PC-3 (cell line): ENCODE measurements at regions not wholly inside any gene's neighbourhood (a gene's known extent, or its start where the extent isn't known, plus 50 kb on each side); places are given as distances from the start of the nearest gene placed in this dataset.

ENCODE experiments used
- ATAC-seq: fragments of 200-7000 bp; cut with Tn5 transposase; 2 replicates; pipeline ENCODE4 v1.9.1; 2020; ENCODE audit warnings: mild to moderate bottlenecking, moderate library complexity
- BruUV-seq: library from RNA; stranded (reverse); fragments of 400-500 nt; replicated peaks from 2 replicates; lab custom pipeline; 2021; lab: Mats Ljungman, UMichigan
- CTCF ChIA-PET: fragments of 300-600 bp; sonication (Branson Sonifier 250); formaldehyde crosslinking; loops from one replicate; lab custom pipeline; 2022; ENCODE audit warnings: antibody characterized with exemption; lab: Charles Lee
- POLR2A ChIA-PET: fragments of 300-600 bp; sonication (Branson Sonifier 250); formaldehyde crosslinking; loops from one replicate; lab custom pipeline; 2022; ENCODE audit warnings: antibody characterized with exemption; ENCODE audit not compliant: unreplicated experiment; lab: Charles Lee
- DNase-seq: peaks from one replicate; pipeline ENCODE4 v3.0.0-alpha.2; 2015
- H2AFZ ChIP-seq: fragments of 300-600 bp; sonication (generic); 2 replicates; pipeline ENCODE4 v1.6.0; 2016; ENCODE audit warnings: antibody characterized with exemption, low read length
- H3F3A ChIP-seq: fragments of 300-600 bp; sonication (generic); one replicate; pipeline ENCODE4 v1.6.0; 2017; ENCODE audit warnings: antibody characterized with exemption, low read length, control low read depth, mild to moderate bottlenecking; ENCODE audit not compliant: unreplicated experiment
- H3K27ac ChIP-seq: fragments of 300-600 bp; sonication (generic); 2 replicates; pipeline ENCODE4 v1.5.1; 2016; ENCODE audit warnings: mild to moderate bottlenecking, low read length
- H3K27me3 ChIP-seq: fragments of 300-600 bp; sonication (generic); 2 replicates; pipeline ENCODE4 v1.6.1; 2016; ENCODE audit warnings: low read length, mixed read lengths
- H3K36me3 ChIP-seq: fragments of 300-600 bp; sonication (generic); 2 replicates; pipeline ENCODE4 v1.6.1; 2016; ENCODE audit warnings: low read depth, mixed run types, low read length, mixed read lengths
- H3K4me1 ChIP-seq: fragments of 300-600 bp; sonication (generic); 2 replicates; pipeline ENCODE4 v1.5.1; 2016; ENCODE audit warnings: low read length; ENCODE audit not compliant: insufficient read depth
- H3K4me2 ChIP-seq: fragments of 300-600 bp; sonication (generic); 2 replicates; pipeline ENCODE4 v1.6.0; 2016; ENCODE audit warnings: low read length
- H3K4me3 ChIP-seq: fragments of 300-600 bp; sonication (generic); 2 replicates; pipeline ENCODE4 v1.5.1; 2016; ENCODE audit warnings: mild to moderate bottlenecking, low read length, mixed read lengths
- H3K79me2 ChIP-seq: fragments of 300-600 bp; sonication (generic); 2 replicates; pipeline ENCODE4 v1.6.1; 2017; ENCODE audit warnings: low read length, mixed read lengths
- H3K9ac ChIP-seq: fragments of 300-600 bp; sonication (generic); 2 replicates; pipeline ENCODE4 v1.6.0; 2016; ENCODE audit warnings: mild to moderate bottlenecking, low read length
- H3K9me2 ChIP-seq: fragments of 300-600 bp; sonication (generic); replicated peaks from 2 replicates; pipeline ENCODE4 v1.6.1; 2016; ENCODE audit warnings: mixed run types, low read length, mixed read lengths
- H3K9me3 ChIP-seq: fragments of 300-600 bp; sonication (generic); 2 replicates; pipeline ENCODE4 v1.6.1; 2016; ENCODE audit warnings: low read length, mixed read lengths
- H4K20me1 ChIP-seq: fragments of 300-600 bp; sonication (generic); 2 replicates; pipeline ENCODE4 v1.6.1; 2016; ENCODE audit warnings: low read length, mixed read lengths
- CTCF ChIP-seq: fragments of 300-600 bp; sonication (generic); conservative IDR thresholded peaks from 2 replicates; pipeline ENCODE4 v1.5.1; 2017; ENCODE audit warnings: antibody characterized with exemption, low read depth, mild to moderate bottlenecking, low read length
- EZH2 ChIP-seq: fragments of 300-600 bp; sonication (generic); IDR thresholded peaks from one replicate; pipeline ENCODE4 v1.6.1; 2017; ENCODE audit warnings: antibody characterized with exemption, mild to moderate bottlenecking, low read length; ENCODE audit not compliant: unreplicated experiment
- EZH2phosphoT487 ChIP-seq: fragments of 300-600 bp; sonication (generic); IDR thresholded peaks from 2 replicates; pipeline ENCODE4 v1.6.1; 2018; ENCODE audit warnings: mild to moderate bottlenecking, antibody characterized with exemption, low read length, borderline replicate concordance
- intact Hi-C: fragments of 100-400 bp; cut with micrococcal nuclease; formaldehyde crosslinking; loops from 2 replicates; pipeline ENCODE4 v1.9.0; 2023

- Histone ChIP-seq H2AFZ (no peak overlapping the region), H3F3A (no peaks in the 10 kb centered on the region), H4K20me1 (no peaks in the 10 kb centered on the region), H3K9me3 (no peaks in the 10 kb centered on the region), H3K4me2 (no peak overlapping the region), H3K4me1 (no peaks in the 10 kb centered on the region), H3K27me3 (no peaks in the 10 kb centered on the region; the same call in 1 of the 2 replicates), H3K4me3 (no peak overlapping the region), H3K9ac (no peak overlapping the region), H3K9me2 (no peaks in the 10 kb centered on the region), H3K27ac (no peak overlapping the region), H3K36me3 (no peaks in the 10 kb centered on the region), H3K79me2 (no peaks in the 10 kb centered on the region)
- ATAC-seq: no peak
- CTCF ChIA-PET: no interaction called here
- POLR2A ChIA-PET: no interaction called here
- intact Hi-C loops: no loop called here
- no peak for DNase-seq
- TF ChIP-seq CTCF: no peak
- TF ChIP-seq EZH2: no peak
- no peak for TF ChIP-seq EZH2phosphoT487
- no TSS peak for BruUV-seq
Observed at GRCh38 chr15:61387675-61388074, 158.6 kb upstream of the RORA start.

DNA sequence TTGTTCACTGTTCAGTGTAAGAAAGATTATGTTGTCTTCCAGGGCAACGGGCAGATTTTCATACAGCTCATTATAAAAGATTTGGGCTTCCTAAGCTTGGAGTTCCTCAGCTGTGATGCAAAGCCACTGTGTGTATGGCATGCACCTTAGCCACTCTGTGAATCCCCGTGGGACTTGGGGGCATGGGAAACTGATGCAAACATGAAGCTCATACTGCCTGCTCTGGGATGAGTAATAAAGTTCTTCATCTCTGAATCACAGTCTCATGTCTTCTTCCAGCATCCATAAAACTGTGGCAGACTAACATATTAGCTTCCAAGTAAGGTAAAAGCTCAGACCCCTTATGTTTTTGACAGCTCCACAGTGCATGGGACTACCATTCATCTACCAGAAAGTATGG lies 154.3 kb upstream of the RORA start:
- H3K4me2 ChIP-seq: no peak overlapping the region
- H3K9ac ChIP-seq: no peak overlapping the region
- H3K9me3 ChIP-seq: no peaks in the 10 kb centered on the region
- no peak overlapping the region for H3K27ac ChIP-seq
- H2AFZ ChIP-seq: no peak overlapping the region
- DNase-seq (no peak), ATAC-seq (no peak)
- H3K79me2 ChIP-seq: no peaks in the 10 kb centered on the region
- intact Hi-C loops: no loop called here
- ChIA-PET CTCF (no interaction called here), POLR2A (no interaction called here)
- H4K20me1 ChIP-seq: no peaks in the 10 kb centered on the region
- H3F3A ChIP-seq: no peaks in the 10 kb centered on the region
- no peak overlapping the region for H3K4me3 ChIP-seq
- BruUV-seq: no TSS peak
- H3K36me3 ChIP-seq: no peaks in the 10 kb centered on the region
- H3K27me3 ChIP-seq: no peaks in the 10 kb centered on the region
- TF ChIP-seq EZH2 (no peak), CTCF (no peak)
- no peaks in the 10 kb centered on the region for H3K9me2 ChIP-seq
- no peaks in the 10 kb centered on the region for H3K4me1 ChIP-seq

DNA sequence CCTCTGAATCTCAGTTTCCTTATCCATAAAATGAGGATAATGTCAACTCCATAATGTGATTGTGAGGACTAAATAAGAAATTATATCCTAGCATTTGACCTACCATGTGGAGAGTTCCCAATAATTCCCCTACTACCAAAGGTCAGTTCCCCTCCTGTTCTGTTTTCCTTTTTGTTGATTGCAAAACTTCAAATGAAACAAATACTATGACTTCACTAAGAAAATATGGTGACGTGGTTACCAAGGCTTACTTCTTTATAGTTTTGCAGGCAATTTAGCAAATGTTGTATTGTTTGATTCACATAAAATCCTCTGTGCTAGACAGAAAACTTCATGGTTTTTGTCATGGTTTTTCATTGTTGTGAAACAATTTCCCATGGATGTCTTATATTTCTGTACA lies 153.8 kb upstream of the RORA start:
- no peak overlapping the region for H3K4me2 ChIP-seq
- no peaks in the 10 kb centered on the region for H3K36me3 ChIP-seq
- no TSS peak for BruUV-seq
- POLR2A ChIA-PET: no interaction called here
- no peak overlapping the region for H2AFZ ChIP-seq
- no peaks in the 10 kb centered on the region for H3K4me1 ChIP-seq
- CTCF ChIA-PET: no interaction called here
- no peaks in the 10 kb centered on the region for H3K27me3 ChIP-seq
- no peak overlapping the region for H3K9ac ChIP-seq
- H3K4me3 ChIP-seq: no peak overlapping the region
- no peak for DNase-seq
- H3K9me3 ChIP-seq: no peaks in the 10 kb centered on the region
- TF ChIP-seq CTCF (no peak), EZH2 (no peak), EZH2phosphoT487 (no peak)
- H4K20me1 ChIP-seq: no peaks in the 10 kb centered on the region
- intact Hi-C loops: no loop called here
- no peak overlapping the region for H3K27ac ChIP-seq
- no peaks in the 10 kb centered on the region for H3K9me2 ChIP-seq
- no peaks in the 10 kb centered on the region for H3F3A ChIP-seq
- no peaks in the 10 kb centered on the region for H3K79me2 ChIP-seq
- ATAC-seq: no peak
